PC-3 (cell line): ENCODE measurements at regions not wholly inside any gene's neighbourhood (a gene's known extent, or its start where the extent isn't known, plus 50 kb on each side); places are given as distances from the start of the nearest gene placed in this dataset.

ENCODE experiments used
- ATAC-seq: fragments of 200-7000 bp; cut with Tn5 transposase; 2 replicates; pipeline ENCODE4 v1.9.1; 2020; ENCODE audit warnings: mild to moderate bottlenecking, moderate library complexity
- BruUV-seq: library from RNA; stranded (reverse); fragments of 400-500 nt; replicated peaks from 2 replicates; lab custom pipeline; 2021; lab: Mats Ljungman, UMichigan
- CTCF ChIA-PET: fragments of 300-600 bp; sonication (Branson Sonifier 250); formaldehyde crosslinking; loops from one replicate; lab custom pipeline; 2022; ENCODE audit warnings: antibody characterized with exemption; lab: Charles Lee
- POLR2A ChIA-PET: fragments of 300-600 bp; sonication (Branson Sonifier 250); formaldehyde crosslinking; loops from one replicate; lab custom pipeline; 2022; ENCODE audit warnings: antibody characterized with exemption; ENCODE audit not compliant: unreplicated experiment; lab: Charles Lee
- DNase-seq: peaks from one replicate; pipeline ENCODE4 v3.0.0-alpha.2; 2015
- H2AFZ ChIP-seq: fragments of 300-600 bp; sonication (generic); 2 replicates; pipeline ENCODE4 v1.6.0; 2016; ENCODE audit warnings: antibody characterized with exemption, low read length
- H3F3A ChIP-seq: fragments of 300-600 bp; sonication (generic); one replicate; pipeline ENCODE4 v1.6.0; 2017; ENCODE audit warnings: antibody characterized with exemption, low read length, control low read depth, mild to moderate bottlenecking; ENCODE audit not compliant: unreplicated experiment
- H3K27ac ChIP-seq: fragments of 300-600 bp; sonication (generic); 2 replicates; pipeline ENCODE4 v1.5.1; 2016; ENCODE audit warnings: mild to moderate bottlenecking, low read length
- H3K27me3 ChIP-seq: fragments of 300-600 bp; sonication (generic); 2 replicates; pipeline ENCODE4 v1.6.1; 2016; ENCODE audit warnings: low read length, mixed read lengths
- H3K36me3 ChIP-seq: fragments of 300-600 bp; sonication (generic); 2 replicates; pipeline ENCODE4 v1.6.1; 2016; ENCODE audit warnings: low read depth, mixed run types, low read length, mixed read lengths
- H3K4me1 ChIP-seq: fragments of 300-600 bp; sonication (generic); 2 replicates; pipeline ENCODE4 v1.5.1; 2016; ENCODE audit warnings: low read length; ENCODE audit not compliant: insufficient read depth
- H3K4me2 ChIP-seq: fragments of 300-600 bp; sonication (generic); 2 replicates; pipeline ENCODE4 v1.6.0; 2016; ENCODE audit warnings: low read length
- H3K4me3 ChIP-seq: fragments of 300-600 bp; sonication (generic); 2 replicates; pipeline ENCODE4 v1.5.1; 2016; ENCODE audit warnings: mild to moderate bottlenecking, low read length, mixed read lengths
- H3K79me2 ChIP-seq: fragments of 300-600 bp; sonication (generic); 2 replicates; pipeline ENCODE4 v1.6.1; 2017; ENCODE audit warnings: low read length, mixed read lengths
- H3K9ac ChIP-seq: fragments of 300-600 bp; sonication (generic); 2 replicates; pipeline ENCODE4 v1.6.0; 2016; ENCODE audit warnings: mild to moderate bottlenecking, low read length
- H3K9me2 ChIP-seq: fragments of 300-600 bp; sonication (generic); replicated peaks from 2 replicates; pipeline ENCODE4 v1.6.1; 2016; ENCODE audit warnings: mixed run types, low read length, mixed read lengths
- H3K9me3 ChIP-seq: fragments of 300-600 bp; sonication (generic); 2 replicates; pipeline ENCODE4 v1.6.1; 2016; ENCODE audit warnings: low read length, mixed read lengths
- H4K20me1 ChIP-seq: fragments of 300-600 bp; sonication (generic); 2 replicates; pipeline ENCODE4 v1.6.1; 2016; ENCODE audit warnings: low read length, mixed read lengths
- EZH2 ChIP-seq: fragments of 300-600 bp; sonication (generic); IDR thresholded peaks from one replicate; pipeline ENCODE4 v1.6.1; 2017; ENCODE audit warnings: antibody characterized with exemption, mild to moderate bottlenecking, low read length; ENCODE audit not compliant: unreplicated experiment
- EZH2phosphoT487 ChIP-seq: fragments of 300-600 bp; sonication (generic); IDR thresholded peaks from 2 replicates; pipeline ENCODE4 v1.6.1; 2018; ENCODE audit warnings: mild to moderate bottlenecking, antibody characterized with exemption, low read length, borderline replicate concordance
- intact Hi-C: fragments of 100-400 bp; cut with micrococcal nuclease; formaldehyde crosslinking; loops from 2 replicates; pipeline ENCODE4 v1.9.0; 2023
- TF ChIP-seq, protein P1 (sequence below): fragments of 300-600 bp; sonication (generic); conservative IDR thresholded peaks from 2 replicates; pipeline ENCODE4 v1.5.1; 2017; ENCODE audit warnings: antibody characterized with exemption, low read depth, mild to moderate bottlenecking, low read length

DNA sequence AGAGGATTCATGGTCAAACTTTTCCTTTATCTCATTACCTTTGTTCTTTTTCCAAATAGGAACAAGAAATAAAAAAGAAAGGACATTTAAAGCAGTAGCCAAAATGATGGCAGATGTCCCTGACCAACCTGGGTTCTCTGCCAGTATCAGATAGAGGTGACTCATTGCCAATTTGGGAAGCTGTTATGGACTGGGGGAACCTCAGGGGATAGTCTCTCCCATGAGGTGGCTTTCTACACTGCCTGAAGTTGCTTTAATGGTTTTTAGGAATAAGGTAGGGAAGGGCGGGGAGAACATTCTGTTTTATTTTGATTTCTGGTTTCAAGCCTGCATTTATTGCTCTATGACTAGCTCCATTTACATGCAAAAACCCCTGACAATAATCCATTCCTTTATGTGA, 457.9 kb upstream of the TPK1 start:
- ATAC-seq (no peak), DNase-seq (no peak)
- BruUV-seq: no TSS peak
- ChIA-PET CTCF (no interaction called here), POLR2A (no interaction called here)
- H3K36me3 ChIP-seq: no peaks in the 10 kb centered on the region
- H3F3A ChIP-seq: no peaks in the 10 kb centered on the region
- no peak for TF ChIP-seq EZH2phosphoT487
- TF ChIP-seq EZH2: no peak
- TF ChIP-seq, protein P1, sequence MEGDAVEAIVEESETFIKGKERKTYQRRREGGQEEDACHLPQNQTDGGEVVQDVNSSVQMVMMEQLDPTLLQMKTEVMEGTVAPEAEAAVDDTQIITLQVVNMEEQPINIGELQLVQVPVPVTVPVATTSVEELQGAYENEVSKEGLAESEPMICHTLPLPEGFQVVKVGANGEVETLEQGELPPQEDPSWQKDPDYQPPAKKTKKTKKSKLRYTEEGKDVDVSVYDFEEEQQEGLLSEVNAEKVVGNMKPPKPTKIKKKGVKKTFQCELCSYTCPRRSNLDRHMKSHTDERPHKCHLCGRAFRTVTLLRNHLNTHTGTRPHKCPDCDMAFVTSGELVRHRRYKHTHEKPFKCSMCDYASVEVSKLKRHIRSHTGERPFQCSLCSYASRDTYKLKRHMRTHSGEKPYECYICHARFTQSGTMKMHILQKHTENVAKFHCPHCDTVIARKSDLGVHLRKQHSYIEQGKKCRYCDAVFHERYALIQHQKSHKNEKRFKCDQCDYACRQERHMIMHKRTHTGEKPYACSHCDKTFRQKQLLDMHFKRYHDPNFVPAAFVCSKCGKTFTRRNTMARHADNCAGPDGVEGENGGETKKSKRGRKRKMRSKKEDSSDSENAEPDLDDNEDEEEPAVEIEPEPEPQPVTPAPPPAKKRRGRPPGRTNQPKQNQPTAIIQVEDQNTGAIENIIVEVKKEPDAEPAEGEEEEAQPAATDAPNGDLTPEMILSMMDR: no peak
- H3K4me3 ChIP-seq: no peak overlapping the region
- no peaks in the 10 kb centered on the region for H3K4me1 ChIP-seq
- H3K9me3 ChIP-seq: peaks cover 1% of the 10 kb centered on the region; the same call in 1 of the 2 replicates
- H4K20me1 ChIP-seq: no peaks in the 10 kb centered on the region
- H3K79me2 ChIP-seq: no peaks in the 10 kb centered on the region
- H3K27ac ChIP-seq: no peak overlapping the region
- H3K9me2 ChIP-seq: no peaks in the 10 kb centered on the region
- intact Hi-C loops: no loop called here
- H3K4me2 ChIP-seq: no peak overlapping the region
- H3K27me3 ChIP-seq: peaks cover 9% of the 10 kb centered on the region; the same call in 1 of the 2 replicates
- H3K9ac ChIP-seq: no peak overlapping the region
- no peak overlapping the region for H2AFZ ChIP-seq

DNA sequence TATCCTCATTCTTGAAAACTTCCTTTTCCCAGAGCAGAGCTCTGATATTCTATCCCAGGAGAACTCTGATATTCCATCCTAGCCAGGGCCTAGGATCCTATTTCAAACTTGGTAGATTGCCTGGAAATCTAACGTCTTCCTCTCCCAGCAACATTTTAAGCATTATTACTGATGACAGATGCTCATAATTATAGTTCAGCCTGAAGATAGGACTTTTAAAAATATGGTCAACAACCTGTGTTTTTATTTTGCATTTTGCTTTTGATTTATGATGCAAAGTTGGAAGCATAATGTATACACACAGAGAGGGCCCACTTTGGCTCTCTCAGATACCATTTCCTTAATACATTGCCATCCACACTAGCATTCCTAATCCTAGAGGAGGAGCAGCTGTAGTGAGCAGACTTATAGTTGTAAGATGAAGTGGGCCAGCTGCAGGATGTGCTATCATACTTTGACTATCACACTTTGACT, 457.4 kb upstream of the TPK1 start:
- no peaks in the 10 kb centered on the region for H3K36me3 ChIP-seq
- no peak for DNase-seq
- no peaks in the 10 kb centered on the region for H3K9me3 ChIP-seq
- H3K79me2 ChIP-seq: no peaks in the 10 kb centered on the region
- H3K27me3 ChIP-seq: peaks cover 9% of the 10 kb centered on the region; the same call in 1 of the 2 replicates
- H4K20me1 ChIP-seq: no peaks in the 10 kb centered on the region
- H3K27ac ChIP-seq: no peak overlapping the region
- no peak overlapping the region for H3K9ac ChIP-seq
- POLR2A ChIA-PET: no interaction called here
- TF ChIP-seq EZH2phosphoT487 (no peak), EZH2 (no peak)
- TF ChIP-seq, protein P1: no peak
- no peak for ATAC-seq
- no peak overlapping the region for H2AFZ ChIP-seq
- H3K9me2 ChIP-seq: no peaks in the 10 kb centered on the region
- no TSS peak for BruUV-seq
- no peaks in the 10 kb centered on the region for H3F3A ChIP-seq
- no peaks in the 10 kb centered on the region for H3K4me1 ChIP-seq
- CTCF ChIA-PET: no interaction called here
- intact Hi-C loops: no loop called here
- H3K4me2 ChIP-seq: no peak overlapping the region
- H3K4me3 ChIP-seq: no peak overlapping the region

DNA sequence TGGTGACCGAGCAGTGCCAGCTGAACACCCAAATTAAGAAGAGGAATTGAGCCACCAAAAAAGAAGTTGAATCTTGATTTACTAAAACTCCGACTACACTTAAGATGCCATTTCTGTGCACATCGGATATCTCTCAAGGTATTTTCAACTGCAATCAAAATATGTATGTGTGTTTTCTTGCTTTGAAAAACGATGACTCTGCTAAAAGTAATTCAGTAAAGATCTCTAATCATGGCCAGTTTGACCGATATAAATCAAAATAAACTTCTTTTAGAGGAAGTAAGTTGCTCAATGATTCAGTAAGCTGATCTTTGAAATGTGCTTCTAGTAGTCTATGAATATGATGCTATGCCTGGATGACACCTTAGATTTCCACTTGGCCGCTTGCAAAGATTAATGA, 453.5 kb upstream of the TPK1 start:
- Histone ChIP-seq H3K36me3 (no peaks in the 10 kb centered on the region), H3K4me2 (no peak overlapping the region), H3K9me2 (no peaks in the 10 kb centered on the region), H3K4me3 (no peak overlapping the region), H2AFZ (no peak overlapping the region), H3K9me3 (no peaks in the 10 kb centered on the region), H3K9ac (no peak overlapping the region), H4K20me1 (no peaks in the 10 kb centered on the region), H3K27me3 (peaks cover 9% of the 10 kb centered on the region; the same call in 1 of the 2 replicates), H3K27ac (no peak overlapping the region), H3K4me1 (no peaks in the 10 kb centered on the region), H3F3A (no peaks in the 10 kb centered on the region), H3K79me2 (no peaks in the 10 kb centered on the region)
- ATAC-seq: no peak
- no peak for DNase-seq
- BruUV-seq: no TSS peak
- intact Hi-C loops: no loop called here
- ChIA-PET POLR2A (no interaction called here), CTCF (no interaction called here)
- TF ChIP-seq, protein P1: no peak
- no peak for TF ChIP-seq EZH2
- TF ChIP-seq EZH2phosphoT487: no peak
